HG03378 (cell line): ENCODE measurements at regions not wholly inside any gene's neighbourhood (a gene's known extent, or its start where the extent isn't known, plus 50 kb on each side); places are given as distances from the start of the nearest gene placed in this dataset.

Experiments
- ATAC-seq: cut with Tn5 transposase; IDR thresholded peaks from one replicate; pipeline ENCODE4 v1.9.1; 2021; ENCODE audit warnings: mild to moderate bottlenecking, moderate library complexity; ENCODE audit not compliant: unreplicated experiment

DNA sequence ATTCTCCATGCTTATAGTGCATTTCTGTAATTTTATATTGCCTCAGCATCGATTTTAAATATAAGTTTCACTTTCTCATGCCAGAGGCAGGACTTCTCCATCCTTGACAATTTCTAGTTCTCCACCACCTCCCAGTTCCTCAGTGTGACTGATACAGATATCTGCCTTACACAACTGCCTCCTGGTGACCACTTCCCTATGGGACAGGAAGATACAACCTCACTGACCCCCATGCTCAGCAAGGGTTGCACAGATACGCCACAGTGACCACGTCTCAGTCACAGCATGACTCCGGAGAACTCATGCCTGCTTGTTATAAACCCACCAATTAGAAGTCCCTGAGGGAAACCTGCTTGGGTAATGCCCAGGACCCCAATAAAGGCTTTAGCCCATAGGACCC lies 284.0 kb upstream of the MC4R start:
- ATAC-seq: no peak

DNA sequence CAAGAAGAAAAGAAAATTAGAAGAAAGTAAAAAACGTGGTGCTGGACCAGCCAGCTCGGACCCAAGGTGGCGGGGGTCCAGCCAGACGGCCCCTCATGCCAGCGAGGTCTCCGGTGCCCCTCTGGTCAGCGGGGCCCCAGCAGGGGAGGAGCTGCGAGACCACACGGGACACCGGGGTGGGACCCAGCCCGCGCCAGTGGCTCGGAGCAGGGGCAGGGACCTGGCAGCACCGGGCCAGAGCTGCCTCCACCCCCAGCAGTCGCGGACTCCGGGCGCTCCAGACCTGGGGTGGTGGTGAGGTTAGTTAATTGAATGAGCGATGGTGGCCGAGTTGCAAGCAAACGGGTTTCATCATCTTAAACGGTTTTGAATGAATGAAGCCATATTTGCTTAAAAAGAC lies 289.9 kb upstream of the MC4R start:
- ATAC-seq: no peak

DNA sequence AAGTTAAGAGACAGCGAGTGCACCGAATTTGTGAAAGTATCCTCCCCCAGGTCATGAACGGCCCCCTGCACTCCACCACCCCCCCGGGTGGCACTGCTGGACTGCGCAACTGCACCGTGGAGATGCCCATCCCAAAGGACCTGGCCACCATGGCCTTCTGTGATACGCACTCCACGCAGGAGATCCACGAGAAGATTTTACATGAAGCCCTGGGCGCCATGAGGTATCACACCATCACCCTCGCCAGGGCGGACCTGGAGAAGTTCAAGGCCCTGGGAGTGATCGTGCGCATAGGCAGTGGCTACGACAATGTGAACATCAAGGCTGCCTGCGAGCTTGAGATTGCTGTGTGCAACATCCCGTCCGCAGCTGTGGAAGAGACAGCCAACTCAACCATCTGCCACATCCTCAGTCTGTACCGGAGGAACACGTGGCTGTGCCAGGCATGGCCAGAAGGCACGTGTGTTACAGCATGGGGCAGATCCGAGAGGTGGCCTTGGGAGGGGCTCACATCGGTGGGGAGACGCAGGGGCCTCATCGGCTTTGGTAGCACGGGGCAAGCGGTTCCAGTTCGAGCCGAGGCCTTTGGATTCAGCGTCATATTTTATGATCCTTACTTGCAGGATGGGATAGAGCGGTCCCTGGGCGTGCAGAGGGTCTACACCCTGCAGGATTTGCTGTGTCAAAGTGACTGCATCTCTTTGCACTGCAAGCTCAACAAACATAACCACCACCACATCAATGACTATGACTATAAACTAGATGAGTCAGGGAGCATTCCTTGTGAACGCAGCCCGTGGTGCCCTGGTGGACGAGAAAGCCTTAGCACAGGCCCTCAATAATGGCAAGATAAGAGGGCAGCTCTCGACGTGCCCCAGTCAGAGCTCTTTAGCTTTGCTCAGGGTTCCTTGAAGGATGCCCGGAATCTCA lies 290.8 kb upstream of the MC4R start:
- no peak for ATAC-seq

- ATAC-seq: peak; percentile 54
Observed at GRCh38 chr18:60664736-60665135, 292.2 kb upstream of the MC4R start.

DNA sequence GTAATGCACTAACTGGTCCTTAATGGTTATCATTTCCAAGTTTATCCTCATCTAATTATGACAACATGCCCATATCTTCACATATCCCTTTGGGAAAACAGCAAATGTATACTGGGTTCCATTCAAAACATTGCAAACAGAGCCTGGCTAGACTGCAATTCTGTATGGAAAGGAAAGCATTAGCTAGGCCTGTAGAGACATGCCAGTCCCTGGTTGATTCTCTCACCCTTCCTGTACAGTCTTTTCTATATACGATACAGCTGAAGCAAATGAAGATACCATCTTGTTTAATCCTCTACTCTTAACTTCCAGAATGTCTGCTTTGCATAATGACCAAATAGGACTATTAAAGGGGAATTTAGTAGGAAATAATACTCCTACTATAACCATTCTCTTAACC lies 294.4 kb upstream of the MC4R start:
- no peak for ATAC-seq

GRCh38 chr18:60668583-60668982 lies 296.0 kb upstream of the MC4R start:
- ATAC-seq: no peak

GRCh38 chr18:60669938-60670337 lies 297.4 kb upstream of the MC4R start:
- ATAC-seq: no peak

- no peak for ATAC-seq
Observed at GRCh38 chr18:60671021-60671420, 298.4 kb upstream of the MC4R start.

GRCh38 chr18:60675126-60675525 lies 302.6 kb upstream of the MC4R start:
- ATAC-seq: no peak

GRCh38 chr18:60675801-60676200 lies 303.2 kb upstream of the MC4R start:
- no peak for ATAC-seq

GRCh38 chr18:60676815-60677214 lies 304.2 kb upstream of the MC4R start:
- ATAC-seq: no peak

- peak; percentile 73 for ATAC-seq
Observed at GRCh38 chr18:60684843-60685513, 312.4 kb upstream of the MC4R start.

DNA sequence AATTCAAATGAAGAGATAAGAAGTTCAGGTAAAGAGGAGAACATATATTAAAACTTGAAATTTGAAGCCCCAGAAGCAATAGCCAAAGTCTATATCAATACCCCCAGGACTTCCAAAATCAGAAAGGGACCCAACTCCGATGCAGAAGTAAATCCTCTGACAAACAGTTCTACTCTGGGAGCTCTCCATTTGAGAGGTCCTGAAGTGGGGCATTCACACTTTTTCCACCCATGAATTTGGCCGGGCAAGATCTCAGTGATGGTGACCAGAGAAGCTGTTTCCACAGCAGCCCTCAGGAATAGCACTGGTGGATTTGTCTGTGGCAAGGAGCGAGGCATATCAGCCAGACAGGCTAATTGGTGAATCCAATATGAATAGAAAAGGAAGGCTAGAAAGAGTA lies 313.6 kb upstream of the MC4R start:
- ATAC-seq: no peak

- no peak for ATAC-seq
Observed at GRCh38 chr18:60691061-60691460, 318.5 kb upstream of the MC4R start.

GRCh38 chr18:60693426-60693825 lies 320.9 kb upstream of the MC4R start:
- ATAC-seq: no peak

DNA sequence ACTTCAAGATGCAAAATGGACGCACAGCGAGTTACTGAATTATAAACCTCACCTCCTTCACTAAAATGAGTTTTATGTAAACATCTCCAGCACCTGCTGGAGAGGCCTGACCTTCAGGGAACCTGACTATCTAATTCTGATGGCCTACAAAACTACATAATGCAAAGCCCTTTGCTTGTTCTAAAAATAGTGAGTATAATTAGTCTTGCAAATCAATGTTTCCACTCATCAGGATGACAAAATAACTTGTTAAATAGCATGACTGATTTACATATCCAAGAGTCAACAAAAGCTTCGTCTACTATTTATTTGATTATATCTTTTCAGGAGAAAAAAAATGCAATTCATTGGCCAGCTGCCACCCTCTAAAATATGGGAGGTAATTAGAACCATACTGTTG lies 326.3 kb upstream of the MC4R start:
- ATAC-seq: no peak

GRCh38 chr18:60722742-60723141 lies 350.2 kb upstream of the MC4R start:
- no peak for ATAC-seq

DNA sequence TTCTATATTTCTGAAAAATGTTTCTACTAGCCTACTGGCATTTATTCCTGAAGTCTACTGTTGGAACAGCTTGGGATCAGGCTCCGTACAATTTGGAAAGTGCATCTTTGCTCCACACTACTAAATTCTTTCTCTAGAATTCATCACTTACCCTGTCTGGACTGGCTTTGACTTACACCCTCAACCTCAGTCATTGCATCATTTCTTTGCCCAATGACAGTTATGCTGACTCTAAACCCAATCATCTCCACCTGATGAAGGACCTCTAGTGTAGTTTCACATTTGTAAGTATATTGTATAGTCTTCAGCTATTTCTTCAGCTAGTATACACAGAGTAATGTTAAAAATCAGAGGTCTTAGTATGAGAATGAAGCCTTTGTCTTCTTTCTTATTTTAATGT lies 359.6 kb upstream of the MC4R start:
- ATAC-seq: no peak

DNA sequence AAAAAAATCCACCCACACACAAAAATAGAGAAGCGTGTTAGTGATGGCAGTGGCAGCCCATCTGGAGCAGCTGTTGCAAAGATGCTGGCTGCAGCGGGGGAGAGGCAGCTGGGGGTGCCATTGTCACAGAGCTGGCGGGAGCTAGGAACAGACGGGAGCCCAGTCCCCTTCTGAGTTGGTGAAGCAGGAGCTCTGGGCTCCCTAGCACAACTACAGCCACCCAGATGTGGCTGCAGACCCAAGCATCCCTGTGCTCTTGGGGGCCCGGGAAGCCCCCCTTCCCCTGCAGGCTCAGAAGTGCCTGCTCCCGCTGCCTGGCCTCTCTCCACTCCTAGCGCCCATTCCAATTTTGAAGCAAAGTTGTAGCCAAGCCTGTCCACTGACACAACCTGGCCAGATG lies 366.6 kb upstream of the MC4R start:
- ATAC-seq: no peak

- ATAC-seq: no peak
Observed at GRCh38 chr18:60740313-60740712, 367.7 kb upstream of the MC4R start.

GRCh38 chr18:60746491-60746890 lies 373.9 kb upstream of the MC4R start:
- no peak for ATAC-seq

- ATAC-seq: no peak
Observed at GRCh38 chr18:60746919-60747318, 374.3 kb upstream of the MC4R start.
